ENCODE measurements at regions not wholly inside any gene's neighbourhood (a gene's known extent, or its start where the extent isn't known, plus 50 kb on each side); places are given as distances from the start of the nearest gene placed in this dataset.

DNA sequence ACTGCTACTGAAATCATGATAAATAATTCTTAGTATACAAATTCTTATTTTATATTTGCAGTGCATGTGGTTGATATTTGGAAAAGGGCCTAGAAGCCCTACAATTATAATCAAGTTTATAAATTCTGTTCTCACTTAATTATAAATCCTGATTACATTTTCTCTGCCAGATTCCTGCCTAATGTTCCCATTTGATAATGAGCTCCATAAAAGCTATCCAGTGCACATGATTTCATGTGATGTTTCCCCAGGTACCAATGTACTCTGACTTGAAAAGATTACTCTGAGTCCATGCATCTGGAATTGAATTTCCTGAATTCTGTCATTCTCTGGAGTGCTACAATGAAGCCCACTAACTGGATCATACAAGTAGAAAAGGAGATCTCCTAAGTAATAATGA is 292.2 kb downstream of the FRK start:
- Histone ChIP-seq H3K79me2 (no peaks in the 10 kb centered on the region), H3K4me2 (ENCODE audit: low read length) (no peak overlapping the region), H2AFZ (no peak overlapping the region), H3K9ac (no peak overlapping the region), H3K27me3 (ENCODE audit: control insufficient read depth, insufficient read depth, low read length) (no peaks in the 10 kb centered on the region), H3K4me3 (ENCODE audit: low read depth, low read length) (no peak overlapping the region), H3K4me1 (no peaks in the 10 kb centered on the region), H3K27ac (no peak overlapping the region), H3K9me3 (ENCODE audit: control insufficient read depth, low read length) (no peaks in the 10 kb centered on the region), H3K36me3 (ENCODE audit: control insufficient read depth, insufficient read depth, low read length) (no peaks in the 10 kb centered on the region)
- TF ChIP-seq, protein P1, sequence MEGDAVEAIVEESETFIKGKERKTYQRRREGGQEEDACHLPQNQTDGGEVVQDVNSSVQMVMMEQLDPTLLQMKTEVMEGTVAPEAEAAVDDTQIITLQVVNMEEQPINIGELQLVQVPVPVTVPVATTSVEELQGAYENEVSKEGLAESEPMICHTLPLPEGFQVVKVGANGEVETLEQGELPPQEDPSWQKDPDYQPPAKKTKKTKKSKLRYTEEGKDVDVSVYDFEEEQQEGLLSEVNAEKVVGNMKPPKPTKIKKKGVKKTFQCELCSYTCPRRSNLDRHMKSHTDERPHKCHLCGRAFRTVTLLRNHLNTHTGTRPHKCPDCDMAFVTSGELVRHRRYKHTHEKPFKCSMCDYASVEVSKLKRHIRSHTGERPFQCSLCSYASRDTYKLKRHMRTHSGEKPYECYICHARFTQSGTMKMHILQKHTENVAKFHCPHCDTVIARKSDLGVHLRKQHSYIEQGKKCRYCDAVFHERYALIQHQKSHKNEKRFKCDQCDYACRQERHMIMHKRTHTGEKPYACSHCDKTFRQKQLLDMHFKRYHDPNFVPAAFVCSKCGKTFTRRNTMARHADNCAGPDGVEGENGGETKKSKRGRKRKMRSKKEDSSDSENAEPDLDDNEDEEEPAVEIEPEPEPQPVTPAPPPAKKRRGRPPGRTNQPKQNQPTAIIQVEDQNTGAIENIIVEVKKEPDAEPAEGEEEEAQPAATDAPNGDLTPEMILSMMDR (IDR thresholded peaks at IDR 0.05): no peak

DNA sequence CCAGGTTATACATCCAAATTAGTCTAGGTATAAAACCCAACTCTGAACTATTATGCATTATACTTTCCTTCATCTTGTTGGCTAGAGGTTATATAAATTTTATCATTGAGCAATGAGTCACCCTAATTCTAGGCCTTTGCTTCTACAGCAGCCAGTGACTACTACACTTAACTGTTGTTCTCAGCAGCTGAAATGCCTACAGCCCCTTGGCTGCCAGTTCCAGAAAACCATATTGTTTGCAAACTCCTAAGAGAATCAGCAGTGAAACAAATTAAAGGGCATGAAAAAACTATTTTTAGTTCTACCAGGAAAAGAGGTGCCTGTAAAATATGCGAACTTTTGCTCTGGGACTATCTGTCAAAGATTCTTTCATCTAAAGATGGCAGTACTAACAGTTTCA is 292.8 kb downstream of the FRK start:
- H3K27ac ChIP-seq: no peak overlapping the region
- H3K9me3 ChIP-seq (ENCODE audit: control insufficient read depth, low read length): no peaks in the 10 kb centered on the region
- no peaks in the 10 kb centered on the region for H3K79me2 ChIP-seq
- H2AFZ ChIP-seq: no peak overlapping the region
- no peak overlapping the region for H3K9ac ChIP-seq
- no peaks in the 10 kb centered on the region for H3K27me3 ChIP-seq (ENCODE audit: control insufficient read depth, insufficient read depth, low read length)
- H3K4me1 ChIP-seq: no peaks in the 10 kb centered on the region
- H3K36me3 ChIP-seq (ENCODE audit: control insufficient read depth, insufficient read depth, low read length): no peaks in the 10 kb centered on the region
- H3K4me2 ChIP-seq (ENCODE audit: low read length): no peak overlapping the region
- TF ChIP-seq, protein P1 (IDR thresholded peaks at IDR 0.05): no peak
- no peak overlapping the region for H3K4me3 ChIP-seq (ENCODE audit: low read depth, low read length)

DNA sequence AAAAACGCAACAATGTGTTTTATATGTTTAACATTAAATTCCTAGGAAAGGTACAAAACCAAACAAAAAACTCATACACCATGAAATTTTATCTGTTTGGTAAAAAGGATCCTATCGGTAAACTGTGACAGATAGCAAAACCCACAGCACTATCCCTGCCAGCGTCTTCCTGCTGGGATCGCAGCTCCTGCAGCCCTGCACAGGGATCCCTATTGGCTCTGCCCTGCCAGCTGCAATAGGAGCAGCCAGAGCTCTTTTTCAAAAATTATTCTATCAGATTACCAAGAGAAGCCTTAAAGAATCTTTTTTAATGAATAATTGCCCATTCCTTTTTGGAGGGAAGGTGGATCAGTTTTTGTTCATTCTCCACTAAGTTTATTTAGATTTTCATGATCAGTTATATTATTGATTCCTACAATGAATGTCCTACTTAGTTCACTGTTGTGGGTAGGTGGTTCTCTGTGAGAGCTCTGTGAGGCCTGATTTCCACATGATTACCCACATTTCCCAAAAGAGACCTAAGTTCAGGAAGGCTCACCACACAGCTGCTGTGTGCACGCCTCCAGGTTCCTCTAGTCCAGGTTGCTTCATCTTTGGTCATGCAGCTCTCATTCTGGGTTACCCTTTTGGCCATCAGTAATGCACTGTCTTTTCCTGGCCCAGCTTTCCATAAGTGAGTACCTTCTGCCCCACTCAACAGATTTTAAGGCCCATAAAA is 293.8 kb downstream of the FRK start:
- H3K4me3 ChIP-seq (ENCODE audit: low read depth, low read length): no peak overlapping the region

DNA sequence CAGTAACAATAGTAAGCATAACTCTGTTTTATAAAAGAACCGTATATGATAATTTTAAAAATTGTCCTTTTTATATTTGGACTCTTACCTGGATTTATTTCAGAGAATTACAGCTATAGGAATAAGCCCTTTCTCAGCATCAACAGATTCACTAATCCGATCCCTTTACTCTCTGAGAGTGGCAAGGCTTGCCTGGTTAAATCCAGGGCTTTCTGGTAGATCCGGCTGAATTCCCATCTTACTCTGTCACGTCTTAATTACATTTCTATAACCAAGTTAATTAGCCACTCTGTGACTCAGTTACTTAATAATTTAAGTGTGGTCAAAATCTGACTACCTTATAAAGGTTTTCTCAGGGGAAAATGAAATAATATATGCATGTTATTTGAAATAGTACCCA is 294.7 kb downstream of the FRK start:
- H2AFZ ChIP-seq: no peak overlapping the region
- H3K4me1 ChIP-seq: no peaks in the 10 kb centered on the region
- H3K9ac ChIP-seq: no peak overlapping the region
- H3K4me3 ChIP-seq (ENCODE audit: low read depth, low read length): no peak overlapping the region
- TF ChIP-seq, protein P1 (IDR thresholded peaks at IDR 0.05): no peak
- H3K9me3 ChIP-seq (ENCODE audit: control insufficient read depth, low read length): no peaks in the 10 kb centered on the region
- H3K79me2 ChIP-seq: no peaks in the 10 kb centered on the region
- H3K27ac ChIP-seq: no peak overlapping the region
- H3K4me2 ChIP-seq (ENCODE audit: low read length): no peak overlapping the region
- no peaks in the 10 kb centered on the region for H3K36me3 ChIP-seq (ENCODE audit: control insufficient read depth, insufficient read depth, low read length)
- H3K27me3 ChIP-seq (ENCODE audit: control insufficient read depth, insufficient read depth, low read length): no peaks in the 10 kb centered on the region

More for the DNA sequence above, 293.8 kb downstream of the FRK start:
- Histone ChIP-seq H3K36me3 (ENCODE audit: control insufficient read depth, insufficient read depth, low read length) (no peaks in the 10 kb centered on the region), H3K27me3 (ENCODE audit: control insufficient read depth, insufficient read depth, low read length) (no peaks in the 10 kb centered on the region), H3K79me2 (no peaks in the 10 kb centered on the region), H3K27ac (no peak overlapping the region), H3K4me2 (ENCODE audit: low read length) (no peak overlapping the region), H3K9me3 (ENCODE audit: control insufficient read depth, low read length) (no peaks in the 10 kb centered on the region), H3K9ac (no peak overlapping the region), H3K4me1 (no peaks in the 10 kb centered on the region), H2AFZ (no peak overlapping the region)
- TF ChIP-seq, protein P1 (IDR thresholded peaks at IDR 0.05): no peak

DNA sequence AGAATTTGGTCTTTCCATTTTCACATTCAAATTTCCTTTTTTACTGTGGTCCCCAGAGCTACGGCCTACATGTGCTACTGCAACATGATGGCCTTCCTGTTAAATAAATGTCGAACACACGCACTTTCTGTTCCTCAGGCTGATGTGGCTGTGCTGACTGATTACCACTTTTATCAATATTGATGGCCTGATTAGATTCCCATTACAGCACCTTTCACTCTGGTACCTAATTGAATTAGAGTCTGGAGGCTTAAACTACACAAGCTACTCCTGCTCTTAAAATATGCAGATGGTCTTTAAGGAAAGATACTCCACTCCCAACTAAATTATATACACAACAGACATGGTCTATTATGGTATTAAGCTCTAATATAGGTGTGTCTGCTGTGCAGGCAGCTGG is 301.6 kb downstream of the FRK start:
- Histone ChIP-seq H3K4me2 (ENCODE audit: low read length) (no peak overlapping the region), H3K9me3 (ENCODE audit: control insufficient read depth, low read length) (no peaks in the 10 kb centered on the region), H3K4me1 (no peaks in the 10 kb centered on the region), H3K9ac (no peak overlapping the region), H2AFZ (no peak overlapping the region), H3K4me3 (ENCODE audit: low read depth, low read length) (no peak overlapping the region), H3K27me3 (ENCODE audit: control insufficient read depth, insufficient read depth, low read length) (no peaks in the 10 kb centered on the region), H3K36me3 (ENCODE audit: control insufficient read depth, insufficient read depth, low read length) (no peaks in the 10 kb centered on the region), H3K27ac (no peak overlapping the region), H3K79me2 (no peaks in the 10 kb centered on the region)
- TF ChIP-seq, protein P1 (IDR thresholded peaks at IDR 0.05): no peak
